Activated CD4-positive, alpha-beta T cell treated with anti-CD3 and anti-CD28 coated beads, Interleukin-2, Interleukin-6, amounts not matched to agents 100 ng/mL and 50 ng/mL, durations not matched to agents 16 hours and 8 hours (primary cell): ENCODE measurements at regions not wholly inside any gene's neighbourhood (a gene's known extent, or its start where the extent isn't known, plus 50 kb on each side); places are given as distances from the start of the nearest gene placed in this dataset.
"Not testable (repeated sequence)": the region's sequence is repeated elsewhere in the genome, so short reads cannot be mapped to it uniquely, and the experiment has no call there.

Experiments
- DNase-seq: peaks from one replicate; pipeline ENCODE4 v3.0.0-alpha.2; 2020

- DNase-seq = no peak
These were observed 60.2 kb downstream of the THNSL1 start for GRCh38 chr10:25076506-25077177.

- peak; percentile 9 for DNase-seq
These were observed 62.4 kb downstream of the THNSL1 start for GRCh38 chr10:25078658-25079431.

- DNase-seq = peak; percentile 74
These were observed 64.6 kb downstream of the THNSL1 start for GRCh38 chr10:25080880-25081581.

GRCh38 chr10:25082276-25083204 is 66.1 kb downstream of the THNSL1 start:
- no peak for DNase-seq

GRCh38 chr10:25083546-25084111 is 67.2 kb downstream of the THNSL1 start:
- DNase-seq = no peak

- no peak for DNase-seq
These were observed 68.0 kb downstream of the THNSL1 start for GRCh38 chr10:25084447-25084846.

- no peak for DNase-seq
These were observed 78.2 kb downstream of the THNSL1 start for GRCh38 chr10:25094590-25094989.

GRCh38 chr10:25097669-25098411 is 77.0 kb upstream of the GPR158 start:
- DNase-seq = no peak

- no peak for DNase-seq
These were observed 74.7 kb upstream of the GPR158 start for GRCh38 chr10:25100141-25100540.

GRCh38 chr10:25101461-25102146 is 73.2 kb upstream of the GPR158 start:
- no peak for DNase-seq

GRCh38 chr10:25102147-25102822 is 72.5 kb upstream of the GPR158 start:
- no peak for DNase-seq

GRCh38 chr10:25103703-25104102 is 71.1 kb upstream of the GPR158 start:
- DNase-seq = no peak

GRCh38 chr10:25104441-25104840 is 70.4 kb upstream of the GPR158 start:
- DNase-seq = no peak

GRCh38 chr10:25105262-25105661 is 69.5 kb upstream of the GPR158 start:
- no peak for DNase-seq

GRCh38 chr10:25105743-25106260 is 69.0 kb upstream of the GPR158 start:
- DNase-seq = no peak

- DNase-seq = no peak
These were observed 67.0 kb upstream of the GPR158 start for GRCh38 chr10:25107756-25108155.

GRCh38 chr10:25109896-25110295 is 64.9 kb upstream of the GPR158 start:
- not testable (repeated sequence) for DNase-seq

- DNase-seq = no peak
These were observed 62.8 kb upstream of the GPR158 start for GRCh38 chr10:25112016-25112415.

GRCh38 chr10:25113191-25114035 is 61.4 kb upstream of the GPR158 start:
- DNase-seq = peak; percentile 78
